Caco-2 (cell line): ENCODE measurements at regions not wholly inside any gene's neighbourhood (a gene's known extent, or its start where the extent isn't known, plus 50 kb on each side); places are given as distances from the start of the nearest gene placed in this dataset.

Experiments
- BruUV-seq: library from RNA; stranded (reverse); fragments of 400-500 nt; replicated peaks from 2 replicates; lab custom pipeline; 2021; lab: Mats Ljungman, UMichigan
- CTCF ChIA-PET: fragments of 300-600 bp; sonication (Branson Sonifier 250); formaldehyde crosslinking; loops from one replicate; lab custom pipeline; 2022; ENCODE audit warnings: antibody characterized with exemption; lab: Charles Lee
- POLR2A ChIA-PET: fragments of 300-600 bp; sonication (Branson Sonifier 250); formaldehyde crosslinking; loops from one replicate; lab custom pipeline; 2022; ENCODE audit warnings: antibody characterized with exemption; lab: Charles Lee
- DNase-seq, 2 experiments: peaks; one replicate each; pipeline versions ENCODE4 v3.0.0 to v3.0.0-alpha.2; 2020 to 2022
- H3K27me3 ChIP-seq: replicated peaks from 2 replicates; pipeline ENCODE4 v1.6.0; 2011; ENCODE audit warnings: low read length; ENCODE audit not compliant: control insufficient read depth, insufficient read depth
- H3K36me3 ChIP-seq: 2 replicates; pipeline ENCODE4 v1.5.1; 2011; ENCODE audit warnings: low read length; ENCODE audit not compliant: control insufficient read depth, insufficient read depth
- H3K4me1 ChIP-seq: fragments of 250-450 bp; sonication (Bioruptor Pico); 2 replicates; pipeline ENCODE4 v1.5.1; 2020; ENCODE audit warnings: mild to moderate bottlenecking
- H3K4me3 ChIP-seq: 2 replicates; pipeline ENCODE4 v1.5.1; 2011; ENCODE audit warnings: low read depth, mild to moderate bottlenecking, control low read depth, low read length
- H3K9me3 ChIP-seq: fragments of 250-450 bp; sonication (Bioruptor Pico); 2 replicates; pipeline ENCODE4 v1.5.1; 2020; ENCODE audit warnings: mild to moderate bottlenecking, moderate library complexity
- H3K27ac Mint-ChIP-seq: one replicate; pipeline ENCODE4 v1.8.0; 2022; ENCODE audit warnings: mixed read lengths; ENCODE audit not compliant: unreplicated experiment
- H3K27me3 Mint-ChIP-seq: one replicate; pipeline ENCODE4 v1.8.0; 2022; ENCODE audit warnings: mixed read lengths; ENCODE audit not compliant: insufficient read depth, unreplicated experiment
- H3K36me3 Mint-ChIP-seq: one replicate; pipeline ENCODE4 v1.8.0; 2022; ENCODE audit warnings: mild to moderate bottlenecking, mixed read lengths; ENCODE audit not compliant: insufficient read depth, unreplicated experiment
- H3K4me1 Mint-ChIP-seq: one replicate; pipeline ENCODE4 v1.8.0; 2022; ENCODE audit warnings: low read depth, mixed read lengths; ENCODE audit not compliant: unreplicated experiment
- H3K4me3 Mint-ChIP-seq: one replicate; pipeline ENCODE4 v1.8.0; 2022; ENCODE audit warnings: mild to moderate bottlenecking, moderate library complexity, mixed read lengths; ENCODE audit not compliant: unreplicated experiment
- H3K9me3 Mint-ChIP-seq: one replicate; pipeline ENCODE4 v1.8.0; 2022; ENCODE audit warnings: mixed read lengths; ENCODE audit not compliant: unreplicated experiment
- intact Hi-C: fragments of 100-400 bp; cut with micrococcal nuclease; formaldehyde crosslinking; loops from one replicate; pipeline ENCODE4 v1.10.0; 2022; ENCODE audit not compliant: unreplicated experiment
- TF ChIP-seq, protein P1 (sequence below), 2 experiments: fragments of 200-600 bp in 1 of 2; IDR thresholded peaks; 1 replicate in 1 of 2; 2 replicates in 1 of 2; pipeline versions ENCODE4 v1.5.1 to v1.8.0; 2011 to 2022; ENCODE audit warnings: antibody characterized with exemption in 1 of 2, control low read depth in 1 of 2, inconsistent platforms in 1 of 2, low read depth in 1 of 2, low read length in 1 of 2, mild to moderate bottlenecking in 1 of 2, moderate library complexity in 1 of 2; ENCODE audit not compliant: insufficient read depth in 1 of 2, severe bottlenecking in 1 of 2, unreplicated experiment in 1 of 2

DNA sequence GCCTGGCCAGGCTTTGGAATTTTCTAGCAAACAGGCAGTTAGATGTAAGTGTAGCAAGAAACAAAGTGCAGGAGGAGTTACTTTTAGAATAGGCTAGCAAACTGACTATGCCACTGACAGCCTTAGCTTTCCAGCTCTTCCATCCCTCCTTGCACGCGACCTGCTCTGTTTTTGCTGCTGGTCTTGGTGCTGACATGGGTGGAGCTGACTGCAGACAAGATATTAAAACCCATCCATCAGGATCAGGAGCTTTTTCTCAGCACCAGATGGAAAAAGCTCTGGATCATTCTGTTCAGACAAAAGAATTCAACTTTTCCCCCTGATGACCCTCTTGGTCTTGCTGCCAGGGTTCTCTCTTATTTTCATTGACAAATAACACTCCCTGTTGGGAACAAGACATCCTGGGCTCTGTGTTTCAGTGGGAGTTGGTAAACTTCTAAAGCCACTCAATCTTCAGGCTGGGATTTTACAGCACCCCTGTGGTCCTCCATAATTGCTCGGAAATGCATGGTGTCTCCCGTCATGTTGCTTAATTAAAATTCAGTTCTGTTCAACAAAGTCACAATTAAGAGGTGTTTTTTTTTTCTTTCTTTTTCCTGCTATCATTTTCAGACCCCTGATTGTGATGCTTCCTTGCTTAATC, 240.0 kb upstream of the LARGE1 start:
- CTCF ChIA-PET: no interaction called here
- no peak overlapping the region for H3K27ac Mint-ChIP-seq
- TF ChIP-seq, protein P1, sequence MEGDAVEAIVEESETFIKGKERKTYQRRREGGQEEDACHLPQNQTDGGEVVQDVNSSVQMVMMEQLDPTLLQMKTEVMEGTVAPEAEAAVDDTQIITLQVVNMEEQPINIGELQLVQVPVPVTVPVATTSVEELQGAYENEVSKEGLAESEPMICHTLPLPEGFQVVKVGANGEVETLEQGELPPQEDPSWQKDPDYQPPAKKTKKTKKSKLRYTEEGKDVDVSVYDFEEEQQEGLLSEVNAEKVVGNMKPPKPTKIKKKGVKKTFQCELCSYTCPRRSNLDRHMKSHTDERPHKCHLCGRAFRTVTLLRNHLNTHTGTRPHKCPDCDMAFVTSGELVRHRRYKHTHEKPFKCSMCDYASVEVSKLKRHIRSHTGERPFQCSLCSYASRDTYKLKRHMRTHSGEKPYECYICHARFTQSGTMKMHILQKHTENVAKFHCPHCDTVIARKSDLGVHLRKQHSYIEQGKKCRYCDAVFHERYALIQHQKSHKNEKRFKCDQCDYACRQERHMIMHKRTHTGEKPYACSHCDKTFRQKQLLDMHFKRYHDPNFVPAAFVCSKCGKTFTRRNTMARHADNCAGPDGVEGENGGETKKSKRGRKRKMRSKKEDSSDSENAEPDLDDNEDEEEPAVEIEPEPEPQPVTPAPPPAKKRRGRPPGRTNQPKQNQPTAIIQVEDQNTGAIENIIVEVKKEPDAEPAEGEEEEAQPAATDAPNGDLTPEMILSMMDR (IDR thresholded peaks at IDR 0.05; ENCODE audit: insufficient read depth in 1 of 2, low read depth in 1 of 2, low read length in 1 of 2, severe bottlenecking in 1 of 2, unreplicated experiment in 1 of 2): no peak
- no peaks in the 10 kb centered on the region for H3K36me3 ChIP-seq
- H3K9me3 ChIP-seq: no peaks in the 10 kb centered on the region
- intact Hi-C loops: no loop called here
- H3K4me3 Mint-ChIP-seq: no peak overlapping the region
- BruUV-seq: no TSS peak
- DNase-seq: no peak
- H3K9me3 Mint-ChIP-seq: peaks cover 10% of the 10 kb centered on the region
- no peaks in the 10 kb centered on the region for H3K36me3 Mint-ChIP-seq
- no peaks in the 10 kb centered on the region for H3K4me1 ChIP-seq
- POLR2A ChIA-PET: no interaction called here
- H3K27me3 ChIP-seq: no peaks in the 10 kb centered on the region
- no peaks in the 10 kb centered on the region for H3K27me3 Mint-ChIP-seq
- peaks cover 6% of the 10 kb centered on the region for H3K4me1 Mint-ChIP-seq
- no peak overlapping the region for H3K4me3 ChIP-seq

DNA sequence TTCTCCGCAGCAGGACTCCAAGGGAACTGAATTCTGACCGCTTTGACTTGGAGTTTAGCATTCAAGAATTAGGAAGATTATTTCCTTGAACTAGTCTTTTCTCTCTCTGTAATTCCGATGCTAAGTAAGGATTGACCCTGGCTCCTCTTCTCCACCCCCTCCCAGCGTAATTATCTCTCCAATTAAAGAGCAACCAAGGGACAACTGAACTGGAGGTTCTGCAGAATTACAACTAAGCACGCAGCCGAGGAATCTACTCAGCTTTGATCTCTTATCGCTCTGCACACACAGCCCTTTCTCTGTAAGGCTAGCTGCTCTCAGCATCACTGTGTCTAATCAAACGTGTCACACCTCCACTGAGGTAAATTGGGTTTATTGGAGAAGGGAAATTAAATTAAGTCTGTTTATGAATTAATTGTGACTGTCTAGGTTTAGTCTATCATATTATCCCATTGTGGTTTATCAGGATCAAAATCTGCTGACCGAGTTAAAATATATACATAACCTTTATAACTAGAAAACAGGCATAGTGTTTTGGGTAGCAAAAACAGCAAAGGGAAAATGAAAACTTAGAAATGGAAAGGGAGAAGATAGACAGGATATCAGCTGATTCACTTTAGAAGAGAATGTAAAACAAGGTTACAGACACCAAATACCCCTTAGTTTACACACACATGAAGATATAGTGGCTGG, 241.3 kb upstream of the LARGE1 start:
- Histone ChIP-seq H3K36me3 (no peaks in the 10 kb centered on the region), H3K4me1 (no peaks in the 10 kb centered on the region), H3K9me3 (no peaks in the 10 kb centered on the region), H3K4me3 (no peak overlapping the region), H3K27me3 (no peaks in the 10 kb centered on the region)
- BruUV-seq: no TSS peak
- intact Hi-C loops: no loop called here
- Mint-ChIP-seq H3K27ac (no peak overlapping the region), H3K4me1 (peaks cover 6% of the 10 kb centered on the region), H3K4me3 (no peak overlapping the region), H3K27me3 (no peaks in the 10 kb centered on the region), H3K9me3 (no peaks in the 10 kb centered on the region), H3K36me3 (no peaks in the 10 kb centered on the region)
- ChIA-PET CTCF (no interaction called here), POLR2A (no interaction called here)
- TF ChIP-seq, protein P1 (IDR thresholded peaks at IDR 0.05; ENCODE audit: insufficient read depth in 1 of 2, low read depth in 1 of 2, low read length in 1 of 2, severe bottlenecking in 1 of 2, unreplicated experiment in 1 of 2): no peak
- no peak for DNase-seq

DNA sequence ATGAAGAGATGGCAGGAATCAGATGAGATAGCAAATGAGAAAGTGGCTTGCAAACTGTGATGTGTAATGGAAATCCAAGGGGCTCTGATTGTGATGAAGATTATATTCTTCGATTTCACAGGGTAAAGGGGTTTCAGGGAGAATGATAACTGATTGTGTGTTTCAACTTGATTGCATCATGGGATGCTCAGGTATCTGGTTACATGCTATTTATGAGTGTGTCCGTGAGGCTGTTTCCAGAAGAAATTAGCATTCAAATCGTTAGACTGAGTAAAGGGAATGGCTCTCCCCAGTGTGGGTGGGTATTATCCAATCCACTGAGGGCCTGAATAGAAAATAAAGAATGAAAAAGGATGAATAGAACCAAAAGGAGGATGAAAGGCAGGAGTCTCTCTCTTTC, 278.7 kb upstream of the LARGE1 start:
- H3K36me3 ChIP-seq: no peaks in the 10 kb centered on the region
- peaks cover 2% of the 10 kb centered on the region for H3K27me3 Mint-ChIP-seq
- no peak overlapping the region for H3K4me3 Mint-ChIP-seq
- H3K9me3 ChIP-seq: no peaks in the 10 kb centered on the region
- no peaks in the 10 kb centered on the region for H3K4me1 Mint-ChIP-seq
- TF ChIP-seq, protein P1 (IDR thresholded peaks at IDR 0.05; ENCODE audit: insufficient read depth in 1 of 2, low read depth in 1 of 2, low read length in 1 of 2, severe bottlenecking in 1 of 2, unreplicated experiment in 1 of 2): no peak
- H3K27me3 ChIP-seq: no peaks in the 10 kb centered on the region
- intact Hi-C loops: no loop called here
- no peaks in the 10 kb centered on the region for H3K9me3 Mint-ChIP-seq
- no TSS peak for BruUV-seq
- ChIA-PET CTCF (no interaction called here), POLR2A (no interaction called here)
- no peaks in the 10 kb centered on the region for H3K36me3 Mint-ChIP-seq
- H3K4me1 ChIP-seq: no peaks in the 10 kb centered on the region
- H3K27ac Mint-ChIP-seq: no peak overlapping the region
- H3K4me3 ChIP-seq: no peak overlapping the region
- no peak for DNase-seq
